LoVo (cell line): ENCODE measurements at regions not wholly inside any gene's neighbourhood (a gene's known extent, or its start where the extent isn't known, plus 50 kb on each side); places are given as distances from the start of the nearest gene placed in this dataset.
"Not testable (repeated sequence)": the region's sequence is repeated elsewhere in the genome, so short reads cannot be mapped to it uniquely, and the experiment has no call there.

Experiments used
- DNase-seq: peaks from one replicate; pipeline ENCODE4 v3.0.0-alpha.2; 2016; ENCODE audit warnings: low spot score

- DNase-seq, result no peak
These were observed 216.8 kb downstream of the TRIM36 start for GRCh38 chr5:114952876-114953275.

- no peak for DNase-seq
These were observed 220.0 kb downstream of the TRIM36 start for GRCh38 chr5:114949756-114950155.

GRCh38 chr5:114948986-114949621, 220.6 kb downstream of the TRIM36 start:
- DNase-seq, result no peak

- no peak for DNase-seq
These were observed 221.3 kb downstream of the TRIM36 start for GRCh38 chr5:114948363-114948762.

- DNase-seq, result no peak
These were observed 229.0 kb downstream of the TRIM36 start for GRCh38 chr5:114940709-114941108.

- DNase-seq, result no peak
These were observed 234.2 kb downstream of the TRIM36 start for GRCh38 chr5:114935490-114935889.

GRCh38 chr5:114928644-114929462, 240.9 kb downstream of the TRIM36 start:
- DNase-seq, result no peak

- no peak for DNase-seq
These were observed 244.9 kb downstream of the TRIM36 start for GRCh38 chr5:114924769-114925168.

GRCh38 chr5:114912189-114912920, 257.4 kb downstream of the TRIM36 start:
- DNase-seq, result no peak

- DNase-seq, result no peak
These were observed 259.0 kb downstream of the TRIM36 start for GRCh38 chr5:114910727-114911126.

GRCh38 chr5:114909424-114909823, 260.3 kb downstream of the TRIM36 start:
- DNase-seq, result no peak

GRCh38 chr5:114903767-114904166, 265.9 kb downstream of the TRIM36 start:
- DNase-seq, result no peak

GRCh38 chr5:114898602-114899001, 271.1 kb downstream of the TRIM36 start:
- DNase-seq, result no peak

GRCh38 chr5:114883675-114884074, 286.0 kb downstream of the TRIM36 start:
- DNase-seq, result no peak

- DNase-seq, result no peak
These were observed 310.3 kb downstream of the TRIM36 start for GRCh38 chr5:114859438-114859735.

GRCh38 chr5:114858665-114859437, 310.9 kb downstream of the TRIM36 start:
- DNase-seq, result no peak

GRCh38 chr5:114857941-114858551, 311.7 kb downstream of the TRIM36 start:
- DNase-seq, result no peak

- not testable (repeated sequence) for DNase-seq
These were observed 325.0 kb downstream of the TRIM36 start for GRCh38 chr5:114844711-114845110.

- DNase-seq, result no peak
These were observed 330.3 kb downstream of the TRIM36 start for GRCh38 chr5:114839360-114839759.

GRCh38 chr5:114838937-114839336, 330.8 kb downstream of the TRIM36 start:
- no peak for DNase-seq

GRCh38 chr5:114830114-114830513, 339.6 kb downstream of the TRIM36 start:
- no peak for DNase-seq

- DNase-seq, result no peak
These were observed 346.8 kb downstream of the TRIM36 start for GRCh38 chr5:114822863-114823262.
